AG09309 (cell line): ENCODE measurements at regions not wholly inside any gene's neighbourhood (a gene's known extent, or its start where the extent isn't known, plus 50 kb on each side); places are given as distances from the start of the nearest gene placed in this dataset.

ENCODE experiments used
- DNase-seq: peaks from one replicate; pipeline ENCODE4 v3.0.0-alpha.2; 2010; ENCODE audit warnings: low read depth
- H3K4me3 ChIP-seq: 2 replicates; pipeline ENCODE4 v1.5.1; 2011; ENCODE audit warnings: mild to moderate bottlenecking, low read depth, low read length, moderate library complexity; ENCODE audit not compliant: control insufficient read depth
- CTCF ChIP-seq: IDR thresholded peaks from 2 replicates; pipeline ENCODE4 v1.5.1; 2011; ENCODE audit warnings: mild to moderate bottlenecking, low read depth, low read length, inconsistent platforms; ENCODE audit not compliant: insufficient read depth, control insufficient read depth; ENCODE audit errors: missing control alignments

GRCh38 chr9:87267251-87268070 is 230.2 kb upstream of the DAPK1 start:
- peak; percentile 91 for DNase-seq
- H3K4me3 ChIP-seq = no peak overlapping the region
- TF ChIP-seq CTCF = no peak

GRCh38 chr9:87269296-87270176 is 228.1 kb upstream of the DAPK1 start:
- TF ChIP-seq CTCF = no peak
- H3K4me3 ChIP-seq = no peak overlapping the region
- no peak for DNase-seq

- H3K4me3 ChIP-seq = no peak overlapping the region
- peak; percentile 80 for DNase-seq
- no peak for TF ChIP-seq CTCF
Measured at GRCh38 chr9:87270221-87270847, 227.3 kb upstream of the DAPK1 start.

GRCh38 chr9:87270848-87271234 is 226.8 kb upstream of the DAPK1 start:
- no peak for TF ChIP-seq CTCF
- no peak for DNase-seq
- H3K4me3 ChIP-seq = no peak overlapping the region

GRCh38 chr9:87271696-87272477 is 225.8 kb upstream of the DAPK1 start:
- no peak overlapping the region for H3K4me3 ChIP-seq
- TF ChIP-seq CTCF = no peak
- no peak for DNase-seq

- peak overlapping the region; percentile 8; the same call in 1 of the 2 replicates for H3K4me3 ChIP-seq
- TF ChIP-seq CTCF = no peak
- DNase-seq = no peak
Measured at GRCh38 chr9:87275047-87275725, 222.5 kb upstream of the DAPK1 start.
